Epithelial cell of proximal tubule (primary cell): ENCODE measurements at regions not wholly inside any gene's neighbourhood (a gene's known extent, or its start where the extent isn't known, plus 50 kb on each side); places are given as distances from the start of the nearest gene placed in this dataset.

Experiments used
- DNase-seq: peaks from one replicate; pipeline ENCODE4 v3.0.0-alpha.2; 2011; ENCODE audit warnings: low read depth
- H3K4me3 ChIP-seq: 2 replicates; pipeline ENCODE4 v1.5.1; 2011; ENCODE audit warnings: low read depth, mild to moderate bottlenecking, low read length
- TF ChIP-seq, protein P1 (sequence below): conservative IDR thresholded peaks from 2 replicates; pipeline ENCODE4 v1.5.1; 2012; ENCODE audit warnings: low read depth, mild to moderate bottlenecking, low read length

GRCh38 chr9:16136961-16137360, 584.1 kb downstream of the CCDC171 start:
- TF ChIP-seq, protein P1, sequence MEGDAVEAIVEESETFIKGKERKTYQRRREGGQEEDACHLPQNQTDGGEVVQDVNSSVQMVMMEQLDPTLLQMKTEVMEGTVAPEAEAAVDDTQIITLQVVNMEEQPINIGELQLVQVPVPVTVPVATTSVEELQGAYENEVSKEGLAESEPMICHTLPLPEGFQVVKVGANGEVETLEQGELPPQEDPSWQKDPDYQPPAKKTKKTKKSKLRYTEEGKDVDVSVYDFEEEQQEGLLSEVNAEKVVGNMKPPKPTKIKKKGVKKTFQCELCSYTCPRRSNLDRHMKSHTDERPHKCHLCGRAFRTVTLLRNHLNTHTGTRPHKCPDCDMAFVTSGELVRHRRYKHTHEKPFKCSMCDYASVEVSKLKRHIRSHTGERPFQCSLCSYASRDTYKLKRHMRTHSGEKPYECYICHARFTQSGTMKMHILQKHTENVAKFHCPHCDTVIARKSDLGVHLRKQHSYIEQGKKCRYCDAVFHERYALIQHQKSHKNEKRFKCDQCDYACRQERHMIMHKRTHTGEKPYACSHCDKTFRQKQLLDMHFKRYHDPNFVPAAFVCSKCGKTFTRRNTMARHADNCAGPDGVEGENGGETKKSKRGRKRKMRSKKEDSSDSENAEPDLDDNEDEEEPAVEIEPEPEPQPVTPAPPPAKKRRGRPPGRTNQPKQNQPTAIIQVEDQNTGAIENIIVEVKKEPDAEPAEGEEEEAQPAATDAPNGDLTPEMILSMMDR = no peak
- no peak overlapping the region for H3K4me3 ChIP-seq
- DNase-seq = no peak

DNA sequence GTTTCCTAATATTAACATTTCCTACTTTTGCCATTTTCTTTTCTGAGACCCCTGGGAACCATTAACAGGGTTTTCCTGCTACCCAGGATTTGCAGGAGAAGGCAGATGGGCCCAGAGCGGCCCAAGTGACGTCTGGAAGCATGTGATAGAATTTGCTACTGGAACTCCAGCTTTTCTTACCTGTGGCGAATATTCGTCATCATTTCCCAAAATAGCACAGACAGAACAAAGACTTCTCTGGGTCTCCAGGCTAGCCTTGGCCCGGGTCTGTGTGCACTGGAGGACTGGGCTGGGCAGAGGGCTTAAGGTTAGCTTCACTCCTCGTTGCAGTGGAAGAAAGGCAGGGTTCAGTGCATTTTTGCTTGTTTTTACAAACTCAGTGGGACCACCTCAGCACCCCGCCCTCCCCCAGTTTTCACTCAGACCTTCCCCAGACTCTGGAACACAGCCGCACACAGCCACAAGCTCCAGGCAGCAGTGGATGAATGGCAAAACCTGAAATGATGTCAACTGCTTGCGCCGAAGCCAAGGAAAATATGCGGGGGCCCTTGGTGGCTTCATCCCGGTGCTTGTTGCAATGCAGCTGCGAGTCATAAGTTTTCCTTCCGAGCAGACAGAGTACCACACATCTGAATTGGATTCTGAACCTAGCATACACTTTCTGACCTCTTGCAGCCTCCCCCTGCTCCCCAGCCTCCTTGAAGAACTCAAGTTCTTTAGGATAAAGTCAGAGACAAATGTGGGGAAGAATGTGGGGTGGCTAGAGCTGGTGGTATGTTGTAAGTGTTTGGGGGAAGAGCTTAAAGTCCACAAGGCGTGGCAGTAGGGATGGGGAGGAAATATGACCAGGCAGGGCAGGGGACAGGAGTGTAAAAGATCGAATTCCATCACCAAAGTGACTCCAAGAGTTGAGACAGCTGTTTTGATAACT, 586.0 kb downstream of the CCDC171 start:
- H3K4me3 ChIP-seq = no peak overlapping the region
- TF ChIP-seq, protein P1 = no peak
- no peak for DNase-seq

DNA sequence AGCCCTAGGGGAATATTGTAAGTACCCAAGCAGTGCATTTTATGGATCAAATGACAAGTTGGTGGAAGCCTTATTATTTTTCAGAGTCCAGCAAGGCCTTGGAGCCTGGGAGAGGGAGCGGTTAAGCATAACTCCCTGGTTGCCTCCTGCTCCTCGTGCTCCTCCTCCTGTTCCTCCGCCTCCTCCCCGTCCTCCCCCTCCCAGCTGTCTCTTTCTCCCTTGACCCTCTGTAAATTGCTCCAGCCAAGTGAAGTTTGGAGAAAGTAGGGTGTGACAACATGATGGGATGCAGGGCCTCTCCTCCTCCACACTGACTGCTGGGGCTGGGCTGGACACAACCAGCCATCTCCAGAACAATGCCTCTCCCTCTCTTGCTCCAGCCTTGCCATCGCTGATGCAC, 586.9 kb downstream of the CCDC171 start:
- TF ChIP-seq, protein P1 = no peak
- DNase-seq = no peak
- no peak overlapping the region for H3K4me3 ChIP-seq

GRCh38 chr9:16143310-16143709, 590.5 kb downstream of the CCDC171 start:
- TF ChIP-seq, protein P1 = no peak
- H3K4me3 ChIP-seq = no peak overlapping the region
- DNase-seq = no peak

DNA sequence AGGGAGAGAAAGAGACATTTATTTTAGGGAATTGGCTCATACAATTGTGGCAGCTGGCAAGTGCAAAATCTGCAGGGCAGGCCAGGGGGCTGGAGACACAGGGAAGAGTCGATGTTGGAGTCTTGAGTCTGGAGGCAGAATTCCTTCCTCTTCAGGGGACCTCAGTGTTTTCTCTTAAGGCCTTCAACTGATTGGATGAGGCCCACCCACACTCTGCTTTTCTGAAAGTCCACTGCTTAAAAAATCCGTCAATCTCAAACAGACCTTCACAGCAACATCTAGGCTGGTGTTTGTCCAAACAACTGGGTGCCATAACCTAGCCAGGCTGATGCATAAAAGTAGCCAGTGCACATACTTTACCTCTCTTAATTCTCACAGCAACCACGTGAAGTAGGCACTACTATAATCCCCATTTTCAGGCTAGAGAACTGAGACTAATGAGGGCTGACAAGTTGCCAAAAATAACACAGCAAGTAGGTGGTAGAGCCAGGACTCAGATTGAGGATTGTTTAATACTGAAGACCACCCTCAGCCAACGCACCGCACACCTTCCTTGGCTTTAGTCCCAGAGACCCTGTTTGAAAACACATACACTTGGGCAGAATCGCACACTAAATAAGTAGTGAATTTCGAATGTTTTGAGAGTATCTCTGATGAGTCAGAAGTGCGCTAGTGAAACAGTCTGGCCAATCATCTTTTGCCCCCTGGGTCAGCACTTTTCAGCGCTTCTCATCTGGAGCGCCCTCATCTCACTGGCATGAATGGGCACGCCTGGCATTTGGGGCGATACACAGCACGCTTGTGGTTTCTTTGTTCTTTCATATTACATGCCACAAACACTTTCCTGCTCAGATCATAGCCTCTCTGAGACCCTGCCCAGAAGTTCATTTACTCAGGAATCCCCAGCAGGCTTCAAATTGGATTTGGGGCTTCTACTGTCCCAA, 591.4 kb downstream of the CCDC171 start:
- no peak for DNase-seq
- TF ChIP-seq, protein P1 = no peak
- H3K4me3 ChIP-seq = no peak overlapping the region

GRCh38 chr9:16145196-16145950, 592.5 kb downstream of the CCDC171 start:
- TF ChIP-seq, protein P1 = no peak
- DNase-seq = no peak
- H3K4me3 ChIP-seq = no peak overlapping the region
